ENCODE measurements at regions not wholly inside any gene's neighbourhood (a gene's known extent, or its start where the extent isn't known, plus 50 kb on each side); places are given as distances from the start of the nearest gene placed in this dataset.

DNA sequence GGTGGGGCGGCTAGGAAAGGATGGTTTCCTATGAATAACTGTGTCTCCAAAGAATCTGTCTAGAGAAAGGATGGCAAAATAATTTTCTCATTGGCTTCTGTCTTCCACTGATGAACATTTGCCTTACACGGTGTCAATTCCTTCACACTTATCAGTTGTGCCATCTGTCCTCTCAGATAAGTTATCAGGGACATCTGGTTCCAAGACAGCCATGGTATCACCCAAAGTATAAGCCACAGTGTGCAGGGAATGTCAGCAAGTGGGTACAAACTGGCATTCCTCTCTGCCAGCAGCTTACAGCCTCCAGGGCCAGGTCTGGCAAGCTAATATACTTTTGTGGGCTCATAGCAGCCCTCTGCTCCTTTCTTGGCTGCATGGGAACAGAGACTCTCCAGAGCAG lies 1092.0 kb downstream of the EFNA5 start:
- Histone ChIP-seq H3K4me2 (ENCODE audit: insufficient read depth, low read length) (no peak overlapping the region), H3K9ac (replicated peaks; ENCODE audit: extremely low read depth, insufficient read depth, low read length) (no peak overlapping the region), H3K27ac (ENCODE audit: insufficient read depth, low read depth, low read length) (no peak overlapping the region), H4K20me1 (replicated peaks; ENCODE audit: control insufficient read depth, extremely low read depth, insufficient read depth, low read length) (no peaks in the 10 kb centered on the region), H2AFZ (ENCODE audit: low read depth, low read length) (no peak overlapping the region), H3K36me3 (ENCODE audit: control insufficient read depth in 2 of 2, extremely low read depth in 1 of 2, insufficient read depth in 2 of 2, low read length in 2 of 2) (no peaks in the 10 kb centered on the region), H3K9me3 (replicated peaks; ENCODE audit: control insufficient read depth, insufficient read depth, low read length) (no peaks in the 10 kb centered on the region), H3K4me1 (ENCODE audit: control insufficient read depth, extremely low read depth, insufficient read depth, low read length) (no peaks in the 10 kb centered on the region), H3K9me1 (replicated peaks; ENCODE audit: control insufficient read depth, extremely low read depth, insufficient read depth, low read length) (no peaks in the 10 kb centered on the region), H3K79me2 (ENCODE audit: control insufficient read depth, insufficient read depth, low read length) (no peaks in the 10 kb centered on the region), H3K27me3 (ENCODE audit: control insufficient read depth in 2 of 2, insufficient read depth in 2 of 2, low read length in 2 of 2) (no peaks in the 10 kb centered on the region), H3K4me3 (replicated peaks in 1 of 3; ENCODE audit: insufficient read depth in 1 of 3, low read depth in 1 of 3, low read length in 3 of 3) (no peak overlapping the region)
- ChIA-PET POLR2A (no interaction called here), CTCF (no interaction called here)
- intact Hi-C loops (cut with micrococcal nuclease), result no loop called here
- TF ChIP-seq MYC (IDR thresholded peaks at IDR 0.05; ENCODE audit: low read depth, low read length) (no peak), JUN (IDR thresholded peaks at IDR 0.05; ENCODE audit: borderline replicate concordance, insufficient read depth, insufficient read length, low read depth) (no peak), EZH2 (IDR thresholded peaks at IDR 0.05; ENCODE audit: borderline replicate concordance, low read depth, low read length, severe bottlenecking) (no peak)
- FAIRE-seq (no peak), DNase-seq (ENCODE audit: low read depth, low spot score) (no peak)
- dilution Hi-C loops (cut with MboI; ENCODE audit: extremely low pct_ligation_motif_present, low sequenced_read_pairs), result no loop called here
- no TSS peak for BruUV-seq (replicated peaks)

DNA sequence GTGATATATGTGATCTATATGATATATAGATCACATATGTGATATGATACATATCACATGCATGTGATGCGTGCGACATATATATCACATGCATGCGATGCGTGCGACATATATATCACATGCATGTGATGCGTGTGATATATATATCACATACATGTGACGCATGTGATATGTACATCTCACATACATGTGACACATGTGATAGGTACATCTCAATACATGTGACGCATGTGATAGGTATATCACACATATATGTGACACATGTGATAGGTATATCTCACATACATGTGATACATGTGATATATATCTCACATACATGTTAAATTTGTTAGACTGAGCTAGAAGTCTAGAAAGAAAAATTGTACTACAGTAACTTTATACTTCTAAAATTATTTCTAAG lies 1095.9 kb downstream of the EFNA5 start:
- no peaks in the 10 kb centered on the region for H3K4me1 ChIP-seq (ENCODE audit: control insufficient read depth, extremely low read depth, insufficient read depth, low read length)
- ChIA-PET CTCF (no interaction called here), POLR2A (no interaction called here)
- no TSS peak for BruUV-seq (replicated peaks)
- no peaks in the 10 kb centered on the region for H3K79me2 ChIP-seq (ENCODE audit: control insufficient read depth, insufficient read depth, low read length)
- DNase-seq (ENCODE audit: low read depth, low spot score) (no peak), FAIRE-seq (no peak)
- no peak overlapping the region for H2AFZ ChIP-seq (ENCODE audit: low read depth, low read length)
- H3K27me3 ChIP-seq (ENCODE audit: control insufficient read depth in 2 of 2, insufficient read depth in 2 of 2, low read length in 2 of 2), result no peaks in the 10 kb centered on the region
- TF ChIP-seq, protein P1, sequence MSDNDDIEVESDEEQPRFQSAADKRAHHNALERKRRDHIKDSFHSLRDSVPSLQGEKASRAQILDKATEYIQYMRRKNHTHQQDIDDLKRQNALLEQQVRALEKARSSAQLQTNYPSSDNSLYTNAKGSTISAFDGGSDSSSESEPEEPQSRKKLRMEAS (IDR thresholded peaks at IDR 0.05; ENCODE audit: insufficient read depth, insufficient read length), result peak; percentile 13
- TF ChIP-seq POLR2AphosphoS5 (IDR thresholded peaks at IDR 0.05; ENCODE audit: insufficient read depth, low read depth, low read length), result no peak
- H3K4me3 ChIP-seq (replicated peaks in 1 of 3; ENCODE audit: insufficient read depth in 1 of 3, low read depth in 1 of 3, low read length in 3 of 3), result no peak overlapping the region
- H3K4me2 ChIP-seq (ENCODE audit: insufficient read depth, low read length), result no peak overlapping the region
- H3K9ac ChIP-seq (replicated peaks; ENCODE audit: extremely low read depth, insufficient read depth, low read length), result no peak overlapping the region
- dilution Hi-C loops (cut with MboI; ENCODE audit: extremely low pct_ligation_motif_present, low sequenced_read_pairs) (no loop called here), intact Hi-C loops (cut with micrococcal nuclease) (no loop called here)
- H3K9me3 ChIP-seq (replicated peaks; ENCODE audit: control insufficient read depth, insufficient read depth, low read length), result no peaks in the 10 kb centered on the region
- no peaks in the 10 kb centered on the region for H3K36me3 ChIP-seq (ENCODE audit: control insufficient read depth in 2 of 2, extremely low read depth in 1 of 2, insufficient read depth in 2 of 2, low read length in 2 of 2)
- no peaks in the 10 kb centered on the region for H3K9me1 ChIP-seq (replicated peaks; ENCODE audit: control insufficient read depth, extremely low read depth, insufficient read depth, low read length)
- H3K27ac ChIP-seq (ENCODE audit: insufficient read depth, low read depth, low read length), result no peak overlapping the region
- H4K20me1 ChIP-seq (replicated peaks; ENCODE audit: control insufficient read depth, extremely low read depth, insufficient read depth, low read length), result no peaks in the 10 kb centered on the region

Measured in endothelial cell of umbilical vein (primary cell).